HG02981 (cell line): ENCODE measurements at regions not wholly inside any gene's neighbourhood (a gene's known extent, or its start where the extent isn't known, plus 50 kb on each side); places are given as distances from the start of the nearest gene placed in this dataset.
"Not testable (repeated sequence)": the region's sequence is repeated elsewhere in the genome, so short reads cannot be mapped to it uniquely, and the experiment has no call there.

ENCODE experiments used
- ATAC-seq: cut with Tn5 transposase; IDR thresholded peaks from one replicate; pipeline ENCODE4 v1.9.1; 2021; ENCODE audit warnings: mild to moderate bottlenecking, moderate library complexity; ENCODE audit not compliant: unreplicated experiment

DNA sequence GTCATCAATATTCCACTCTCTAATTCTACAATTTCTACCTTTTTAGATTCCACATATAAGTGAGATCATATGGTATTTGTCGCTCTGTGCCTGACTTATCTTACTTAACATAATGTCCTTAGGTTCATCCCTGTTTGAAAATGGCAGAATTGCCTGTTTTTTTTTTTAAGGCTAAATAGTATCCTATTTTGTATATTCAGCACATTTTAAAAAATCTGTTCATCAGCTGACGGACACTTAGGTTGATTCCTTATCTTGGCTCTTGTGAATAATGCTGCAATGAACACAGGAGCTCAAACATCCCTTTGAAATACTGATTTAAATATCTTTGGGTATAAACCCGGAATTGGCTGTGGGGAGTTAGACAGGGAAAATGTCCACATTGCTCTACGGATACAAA lies 326.7 kb upstream of the THBS1 start:
- no peak for ATAC-seq

DNA sequence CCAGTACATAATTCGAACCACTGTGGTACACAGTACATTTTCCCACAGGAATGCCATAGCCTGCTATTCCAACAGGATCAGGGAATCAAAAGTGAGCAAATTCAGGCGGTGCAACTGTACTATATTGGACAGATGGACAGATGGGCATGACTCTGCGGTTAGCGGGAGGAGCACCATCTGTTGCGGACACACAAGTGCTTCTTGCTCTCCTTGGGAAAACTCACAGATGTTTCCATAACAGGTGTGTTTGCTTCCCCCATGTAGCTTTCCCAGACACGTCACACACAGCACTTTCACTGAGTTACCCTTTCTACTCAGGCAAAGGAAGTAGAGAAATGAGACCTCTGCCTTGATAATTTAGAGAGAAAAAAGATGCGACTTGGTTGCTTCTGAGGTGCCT lies 325.1 kb upstream of the THBS1 start:
- no peak for ATAC-seq

DNA sequence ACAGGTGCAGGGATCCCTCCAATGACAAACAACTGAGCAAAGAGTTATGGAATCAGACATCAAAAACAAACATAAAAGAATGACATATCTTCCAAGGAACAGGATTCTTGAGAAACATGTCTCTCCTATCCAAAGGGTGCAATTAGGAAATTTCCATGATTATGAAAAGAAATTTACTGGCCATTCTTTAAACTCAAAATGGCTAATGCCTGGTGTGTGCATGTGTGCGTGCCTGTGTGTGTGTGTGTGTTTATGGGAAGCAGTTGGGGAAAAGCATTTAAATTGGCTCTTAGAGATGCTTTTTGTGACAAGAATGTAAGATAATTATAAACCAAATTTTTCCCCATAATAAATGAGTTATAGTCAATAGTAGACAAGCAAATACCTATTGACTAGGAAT lies 320.5 kb upstream of the THBS1 start:
- ATAC-seq, result no peak

DNA sequence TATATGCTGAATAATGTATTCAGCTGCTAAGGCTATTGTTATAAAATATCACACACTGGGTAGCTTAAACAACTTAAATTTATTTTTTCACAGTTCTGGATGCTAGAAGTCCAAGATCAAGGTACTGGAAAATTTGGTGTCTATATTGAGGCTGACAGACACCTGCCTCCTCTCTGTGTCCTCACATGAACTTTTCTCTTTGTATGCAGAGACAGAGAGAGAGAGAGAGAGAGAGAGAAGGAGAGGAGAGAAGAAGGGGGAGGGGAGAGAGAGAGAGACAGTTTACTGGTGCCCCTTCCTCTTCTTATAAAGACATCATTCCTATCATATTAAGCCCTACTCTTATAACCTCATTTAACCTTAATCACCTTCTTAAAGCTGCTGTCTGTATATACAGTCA lies 320.1 kb upstream of the THBS1 start:
- ATAC-seq, result no peak

DNA sequence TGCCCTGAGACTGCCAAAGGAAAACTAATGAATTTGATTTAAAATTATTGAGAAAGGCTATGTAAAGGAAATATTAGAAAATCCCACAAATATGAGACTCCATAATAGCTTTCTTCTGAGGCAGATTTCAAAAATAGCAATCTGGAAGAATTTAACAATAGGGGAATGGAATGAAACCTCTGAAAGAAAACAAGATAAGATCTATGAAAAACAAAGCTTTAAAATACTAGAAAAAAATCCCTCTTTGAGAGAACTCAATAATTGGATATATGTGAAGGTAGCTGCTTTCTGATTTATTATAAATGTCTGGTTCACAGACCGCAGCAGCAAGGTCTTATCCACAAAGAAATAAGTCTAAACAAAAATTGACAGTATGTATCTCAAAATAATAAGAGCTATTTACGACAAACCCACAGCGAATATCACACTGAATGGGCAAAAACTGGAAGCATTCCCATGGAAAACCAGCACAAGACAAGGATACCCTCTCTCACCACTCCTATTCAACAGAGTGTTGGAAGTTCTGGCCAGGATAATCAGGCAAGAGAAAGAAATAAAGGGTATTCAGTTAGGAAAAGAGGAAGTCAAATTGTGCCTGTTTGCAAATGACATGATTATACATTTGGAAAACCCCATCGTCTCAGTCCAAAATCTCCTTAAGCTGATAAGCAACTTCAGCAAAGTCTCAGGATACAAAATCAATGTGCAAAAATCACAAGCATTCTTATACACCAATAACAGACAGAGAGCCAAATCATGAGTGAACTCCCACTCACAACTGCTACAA lies 319.3 kb upstream of the THBS1 start:
- ATAC-seq, result not testable (repeated sequence)

DNA sequence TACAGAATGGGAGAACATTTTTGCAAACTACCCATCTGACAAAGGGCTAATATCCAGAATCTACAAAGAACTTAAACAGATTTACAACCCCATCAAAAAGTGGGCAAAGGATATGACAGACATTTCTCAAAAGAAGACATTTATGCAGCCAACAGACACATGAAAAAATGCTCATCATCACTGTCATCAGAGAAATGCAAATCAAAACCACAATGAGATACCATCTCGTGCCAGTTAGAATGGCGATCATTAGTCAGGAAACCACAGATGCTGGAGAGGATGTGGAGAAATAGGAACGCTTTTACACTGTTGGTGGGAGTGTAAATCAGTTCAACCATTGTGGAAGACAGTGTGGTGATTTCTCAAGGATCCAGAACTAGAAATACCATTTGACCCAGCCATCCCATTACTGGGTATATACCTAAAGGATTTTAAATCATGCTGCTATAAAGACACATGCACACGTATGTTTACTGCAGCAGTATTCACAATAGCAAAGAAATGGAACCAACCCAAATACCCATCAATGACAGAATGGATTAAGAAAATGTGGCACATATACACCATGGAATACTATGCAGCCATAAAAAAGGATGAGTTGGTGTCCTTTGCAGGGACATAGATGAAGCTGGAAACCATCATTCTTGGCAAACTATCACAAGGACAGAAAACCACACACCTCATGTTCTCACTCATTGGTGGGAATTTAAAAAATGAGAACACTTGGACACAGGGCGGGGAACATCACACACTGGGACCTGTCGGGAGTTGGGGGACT lies 317.7 kb upstream of the THBS1 start:
- not testable (repeated sequence) for ATAC-seq

DNA sequence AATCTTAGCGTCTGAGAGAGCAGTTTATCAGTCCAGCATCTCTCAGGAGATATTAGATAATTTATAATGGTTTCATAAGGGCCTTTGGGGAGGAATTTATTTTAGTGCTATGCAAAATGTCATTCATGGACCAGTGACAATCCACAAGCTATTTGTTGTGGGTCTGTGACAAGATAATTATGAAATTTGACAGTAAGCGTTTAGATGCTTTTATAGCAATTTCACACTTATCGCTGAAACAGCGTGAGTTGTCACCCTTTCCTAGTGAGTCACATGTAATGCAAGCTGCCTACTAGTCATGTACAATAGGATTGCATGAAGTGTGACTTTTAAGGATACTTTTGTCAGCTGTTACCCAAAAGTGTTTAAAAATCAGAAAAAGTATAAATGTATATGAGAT lies 315.6 kb upstream of the THBS1 start:
- ATAC-seq, result no peak

DNA sequence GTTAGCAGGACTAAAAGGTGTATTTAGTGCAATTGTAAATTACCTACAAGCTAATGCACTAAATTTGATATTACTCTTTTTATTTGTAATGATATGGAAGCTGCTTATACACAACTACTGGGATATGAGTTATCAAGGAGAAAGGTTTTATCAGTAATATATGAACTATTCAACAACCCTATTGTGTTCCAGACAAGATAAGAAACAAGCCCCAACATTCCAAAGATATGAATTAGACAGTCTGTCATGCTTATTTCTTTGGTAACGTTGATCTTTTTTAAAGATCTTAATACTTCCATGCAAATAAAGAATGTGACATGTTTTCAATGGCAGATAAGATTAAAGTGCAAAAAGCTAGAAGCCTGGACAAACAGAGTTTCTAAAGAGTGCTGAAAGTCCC lies 314.0 kb upstream of the THBS1 start:
- ATAC-seq, result no peak

DNA sequence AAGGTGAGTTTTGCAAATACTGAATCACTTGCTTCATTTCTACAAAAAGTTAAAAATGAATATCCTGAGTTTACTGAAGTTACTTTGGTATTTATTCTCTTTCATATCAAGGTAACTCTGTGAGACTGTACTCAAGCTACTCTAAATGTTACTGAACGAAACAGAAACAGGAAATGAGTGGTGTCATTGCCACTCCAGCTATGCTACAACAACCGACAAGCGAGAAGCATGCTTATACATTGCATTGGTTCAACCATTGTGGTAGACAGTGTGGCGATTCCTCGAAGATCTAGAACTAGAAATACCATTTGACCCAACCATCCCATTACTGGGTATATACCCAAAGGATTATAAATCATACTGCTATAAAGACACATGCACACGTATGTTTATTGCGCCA lies 313.2 kb upstream of the THBS1 start:
- no peak for ATAC-seq

DNA sequence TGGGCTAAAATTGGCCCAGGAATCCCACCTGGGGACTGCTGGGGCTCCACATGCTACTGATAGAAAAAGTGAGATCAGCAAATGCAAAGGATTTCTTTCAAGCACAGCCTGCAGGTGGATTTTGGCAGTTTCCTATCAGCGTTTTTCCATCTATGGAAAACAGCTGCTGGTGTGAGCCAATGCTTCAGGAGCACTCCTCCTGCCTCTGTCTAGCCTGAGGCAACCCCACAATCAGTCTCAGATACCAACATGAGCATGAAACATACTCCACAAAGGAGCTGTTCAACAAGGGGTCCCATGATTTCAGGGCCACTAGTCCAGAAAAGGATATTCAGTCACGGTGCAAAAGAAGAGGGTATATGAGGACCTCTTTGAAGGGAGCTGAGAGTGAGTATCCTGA lies 311.5 kb upstream of the THBS1 start:
- no peak for ATAC-seq

DNA sequence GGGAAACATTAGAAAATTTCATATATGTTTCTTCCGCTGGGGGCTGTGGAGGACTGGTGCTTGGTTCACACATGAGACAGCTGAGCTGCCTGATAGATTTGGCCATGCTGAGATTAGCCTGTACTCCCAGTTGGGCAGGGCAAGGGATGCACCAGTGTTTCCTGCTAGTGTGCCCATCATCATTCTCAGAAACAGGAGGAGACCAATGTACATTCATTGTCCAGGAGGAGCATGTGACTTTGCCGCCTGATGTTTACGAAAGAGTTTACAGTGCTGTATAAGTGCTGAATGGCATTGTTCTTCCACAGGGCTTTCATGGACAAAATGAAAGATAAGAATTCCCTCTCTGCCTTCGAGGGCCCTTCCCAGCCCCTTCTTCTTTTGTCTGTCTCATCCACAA lies 311.1 kb upstream of the THBS1 start:
- no peak for ATAC-seq

DNA sequence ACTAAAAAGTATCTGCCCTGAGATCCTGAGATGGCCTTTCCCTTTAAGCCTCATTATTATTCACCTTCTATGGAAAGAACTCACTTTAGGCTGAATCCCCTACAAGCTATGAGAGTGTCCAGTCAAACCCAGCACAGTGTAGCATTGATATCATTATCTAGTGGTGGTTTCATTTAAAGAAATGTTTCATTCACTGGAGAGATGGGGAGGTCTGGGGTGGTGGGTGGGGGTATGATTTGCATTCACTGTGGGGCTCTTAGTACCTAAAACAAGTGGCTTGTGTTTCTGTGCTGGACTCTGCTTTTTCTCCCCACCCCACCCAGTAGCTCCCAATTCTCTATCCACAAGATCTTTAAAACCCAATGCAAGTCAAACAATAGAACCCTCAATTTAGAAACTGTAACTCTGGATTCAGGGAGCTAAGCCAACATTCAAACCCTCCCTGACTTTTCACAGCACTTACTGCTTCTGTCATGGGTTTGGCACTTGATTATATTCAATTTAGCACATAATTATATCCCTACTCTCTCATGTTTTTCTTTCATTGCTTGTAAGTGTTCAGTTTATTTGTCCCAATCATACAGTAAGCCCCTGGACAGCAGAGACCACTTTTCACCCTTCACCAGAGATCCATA lies 310.5 kb upstream of the THBS1 start:
- no peak for ATAC-seq

DNA sequence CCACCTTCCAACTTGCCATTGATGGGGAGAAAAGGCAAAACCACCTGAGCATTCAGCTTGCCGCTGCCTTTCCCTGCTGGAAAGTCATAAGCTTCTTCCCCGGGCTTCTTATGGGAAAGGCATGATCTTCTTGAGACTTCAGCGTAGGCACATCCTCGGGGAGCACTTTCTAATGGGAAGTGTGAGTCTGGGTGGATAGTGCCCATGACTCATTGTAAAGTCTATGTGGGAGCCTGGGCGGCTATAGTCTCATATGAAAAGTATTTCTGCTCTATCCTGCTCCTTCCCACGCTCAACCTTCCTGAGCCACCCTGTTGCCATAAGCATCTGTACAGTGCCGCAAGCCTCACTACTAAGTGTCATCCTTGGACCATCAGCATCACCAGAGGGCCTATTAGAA lies 309.9 kb upstream of the THBS1 start:
- no peak for ATAC-seq

DNA sequence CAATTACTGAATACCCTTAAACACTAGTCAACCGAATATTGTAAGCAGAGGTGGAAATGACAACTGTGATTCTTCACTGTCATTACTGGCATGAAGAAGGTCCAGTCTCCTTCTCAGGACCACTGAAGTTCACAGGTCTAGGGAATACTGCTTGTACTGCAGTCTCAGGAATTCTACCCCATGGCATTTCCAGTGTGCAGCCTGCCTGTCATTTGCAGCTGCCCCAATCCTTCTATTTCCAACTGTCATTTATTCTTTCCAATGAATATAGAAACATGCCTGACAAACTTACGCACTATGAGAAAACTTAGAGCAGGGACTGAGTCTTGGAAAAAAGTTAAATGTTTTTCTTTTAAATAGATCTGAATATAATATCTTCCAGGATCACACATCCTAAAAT lies 308.0 kb upstream of the THBS1 start:
- ATAC-seq, result no peak

DNA sequence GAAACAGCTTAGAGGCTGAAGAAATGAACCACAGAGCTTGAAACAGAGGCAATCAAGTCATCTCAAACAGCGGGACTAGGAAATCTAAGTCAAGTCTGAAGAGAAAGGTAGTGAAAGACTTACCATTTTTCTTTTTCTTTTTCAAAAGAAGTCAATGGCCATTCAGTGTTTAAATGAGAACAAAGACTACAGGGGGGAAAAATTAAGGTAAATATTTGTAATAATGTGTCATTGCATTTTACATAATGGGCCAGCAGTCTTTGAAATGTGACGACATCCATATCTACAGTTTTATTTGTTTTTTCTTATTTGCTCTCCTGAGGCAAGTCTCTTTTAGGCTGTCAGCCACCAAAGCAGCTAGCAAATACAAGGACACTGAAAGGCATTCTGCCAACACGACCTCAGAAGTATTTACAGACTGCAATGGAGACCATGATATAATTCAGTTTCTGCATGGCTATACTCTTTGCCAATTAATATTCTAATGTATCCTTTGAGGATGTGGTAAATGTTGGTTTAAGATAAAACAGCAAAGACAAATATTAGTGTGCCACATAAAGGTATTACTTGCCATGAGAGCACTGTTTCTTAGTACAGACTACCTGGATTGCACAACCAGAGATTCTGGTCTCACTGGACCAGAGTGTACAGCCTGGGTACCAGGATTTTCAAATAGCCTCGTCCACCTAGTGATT lies 307.0 kb upstream of the THBS1 start:
- no peak for ATAC-seq

DNA sequence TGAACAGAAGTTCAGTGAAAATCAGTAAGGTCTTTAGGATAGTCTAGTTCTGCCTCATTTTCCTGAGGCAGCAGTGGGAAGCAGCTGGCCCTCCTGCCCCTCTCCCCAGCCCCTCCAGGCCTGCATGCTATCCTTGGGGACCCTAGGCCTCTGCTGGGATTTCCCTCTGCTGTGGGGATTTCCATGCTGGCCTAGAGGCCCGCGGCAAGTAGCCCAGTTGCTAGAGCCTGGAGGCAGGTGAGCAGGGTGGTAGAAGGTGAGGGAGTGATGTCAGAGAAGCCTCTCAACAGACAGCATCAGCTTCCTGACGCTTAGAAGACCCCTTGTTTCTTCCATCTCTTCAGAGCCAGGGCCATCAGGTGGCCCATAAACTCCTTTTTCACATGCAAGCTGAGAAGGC lies 305.8 kb upstream of the THBS1 start:
- no peak for ATAC-seq

DNA sequence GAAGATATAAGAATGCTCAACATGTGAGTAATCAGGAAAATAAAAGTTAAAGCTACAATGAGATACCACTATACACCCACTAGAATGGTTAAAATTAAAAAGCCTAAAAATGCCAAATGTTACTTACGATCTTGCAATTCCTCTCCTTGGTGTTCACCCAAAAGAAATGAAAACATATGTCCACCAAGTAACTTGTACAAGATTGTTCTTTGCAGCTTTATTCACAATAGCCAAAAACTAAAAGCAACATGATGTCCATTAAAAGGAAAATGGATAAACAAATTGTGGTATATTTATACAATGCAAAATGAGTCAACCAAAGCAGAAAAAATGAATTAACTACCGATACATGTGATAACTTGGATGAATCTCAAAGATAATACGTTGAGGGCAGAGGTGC lies 301.6 kb upstream of the THBS1 start:
- no peak for ATAC-seq

DNA sequence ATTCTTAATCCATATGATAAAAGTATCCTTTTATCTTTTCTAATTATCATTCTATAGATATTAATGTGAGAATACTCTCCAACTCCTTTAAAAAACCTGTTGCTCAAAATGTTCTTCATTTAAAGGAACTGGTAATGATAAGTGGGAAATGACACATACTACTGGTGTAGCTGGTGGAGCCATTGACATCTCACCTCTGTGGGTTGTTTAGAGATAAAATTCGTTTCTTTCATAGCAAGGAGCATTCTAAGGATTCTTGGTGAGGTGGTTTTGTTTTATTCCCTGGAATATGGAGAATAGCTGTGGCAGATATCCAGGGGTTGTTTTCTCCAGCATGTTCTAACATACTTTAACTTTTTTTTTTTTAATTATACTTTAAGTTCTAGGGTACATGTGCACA lies 299.8 kb upstream of the THBS1 start:
- no peak for ATAC-seq

DNA sequence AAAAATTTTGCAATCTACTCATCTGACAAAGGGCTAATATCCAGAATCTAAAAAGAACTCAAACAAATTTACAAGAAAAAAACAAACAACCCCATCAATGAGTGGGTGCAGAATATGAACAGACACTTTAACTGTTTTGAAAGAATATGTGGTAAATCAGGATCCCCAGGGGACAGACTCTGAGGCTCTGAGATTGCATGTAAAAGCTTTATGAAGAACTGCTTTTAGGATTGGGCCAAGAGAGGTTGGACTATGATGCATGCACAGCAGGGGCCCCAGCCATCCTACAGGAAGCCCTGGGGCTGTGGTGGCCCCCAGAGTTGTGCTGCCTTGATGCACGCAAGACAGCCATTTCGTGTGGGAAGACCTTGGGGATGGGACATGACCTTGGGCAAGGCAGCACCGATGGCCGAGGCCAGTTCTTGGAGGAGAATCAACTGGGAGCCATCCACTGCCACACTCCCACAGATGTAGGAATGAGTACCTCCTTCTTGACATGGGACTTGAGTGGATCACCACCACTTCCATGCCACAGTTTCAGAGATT lies 298.1 kb upstream of the THBS1 start:
- ATAC-seq, result no peak

DNA sequence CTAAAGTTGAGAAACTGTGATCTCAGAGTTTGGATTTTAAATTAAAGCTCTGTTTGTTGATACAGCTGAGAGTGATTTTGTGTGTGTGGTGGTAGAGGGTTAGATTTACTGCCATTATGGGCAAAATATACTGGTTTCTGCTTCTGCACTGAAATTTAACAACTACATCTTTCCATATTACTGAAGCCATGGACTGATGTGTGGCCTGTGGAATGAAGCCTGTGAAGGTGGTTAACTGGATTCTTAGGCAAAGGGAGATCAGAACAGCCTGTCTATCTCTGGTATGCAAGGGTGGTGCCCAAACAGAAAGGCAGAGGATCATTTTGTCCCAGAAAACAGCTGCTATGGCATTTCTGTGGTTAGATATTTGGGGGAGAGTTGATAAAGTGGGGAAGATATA lies 297.3 kb upstream of the THBS1 start:
- no peak for ATAC-seq

DNA sequence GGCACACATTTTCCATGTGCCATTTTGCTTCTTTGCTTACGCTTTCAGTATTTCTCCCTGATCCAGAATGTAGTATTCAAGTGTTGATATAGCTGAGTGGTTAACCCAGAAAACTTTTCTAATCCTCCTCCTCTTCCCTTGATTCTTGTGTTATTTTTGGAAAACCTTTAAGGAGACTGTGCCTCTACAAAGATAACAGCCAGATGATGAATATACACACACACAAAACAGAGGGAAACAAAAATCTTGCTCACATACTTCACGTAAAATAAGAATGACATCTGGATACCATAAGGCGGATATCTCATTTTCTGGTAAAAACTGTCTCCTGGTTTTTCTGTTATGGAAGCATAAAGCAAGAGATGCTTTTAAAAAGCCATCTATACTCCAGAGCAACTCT lies 295.8 kb upstream of the THBS1 start:
- ATAC-seq, result no peak
